Activated CD4-positive, CD25-positive, alpha-beta regulatory T cell (primary cell): ENCODE measurements at regions not wholly inside any gene's neighbourhood (a gene's known extent, or its start where the extent isn't known, plus 50 kb on each side); places are given as distances from the start of the nearest gene placed in this dataset.
"Not testable (repeated sequence)": the region's sequence is repeated elsewhere in the genome, so short reads cannot be mapped to it uniquely, and the experiment has no call there.

Experiments
- DNase-seq, 4 experiments: peaks; one replicate each; lab custom pipeline; 2025; lab: John Stamatoyannopoulos, UW

DNA sequence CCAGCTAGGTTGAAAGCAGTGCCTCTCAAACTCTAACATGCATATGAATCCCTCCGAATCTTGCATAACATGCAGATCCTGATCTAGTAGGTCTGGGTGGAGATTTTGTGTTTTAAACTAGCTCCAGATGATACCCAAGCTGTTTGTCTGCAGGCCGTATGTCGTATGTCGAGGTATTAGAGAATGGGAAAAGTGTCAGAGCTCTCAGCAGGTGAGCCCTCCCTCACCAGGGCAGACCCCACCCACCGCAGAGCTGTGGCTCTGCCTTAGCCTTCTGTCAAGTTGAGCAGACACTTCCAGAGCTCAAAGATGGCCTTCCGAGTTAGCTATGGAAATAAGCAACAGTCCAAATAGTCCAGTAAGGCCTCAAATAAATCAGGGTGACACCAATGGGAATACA, 83.2 kb upstream of the MAP3K1 start:
- DNase-seq: no peak

DNA sequence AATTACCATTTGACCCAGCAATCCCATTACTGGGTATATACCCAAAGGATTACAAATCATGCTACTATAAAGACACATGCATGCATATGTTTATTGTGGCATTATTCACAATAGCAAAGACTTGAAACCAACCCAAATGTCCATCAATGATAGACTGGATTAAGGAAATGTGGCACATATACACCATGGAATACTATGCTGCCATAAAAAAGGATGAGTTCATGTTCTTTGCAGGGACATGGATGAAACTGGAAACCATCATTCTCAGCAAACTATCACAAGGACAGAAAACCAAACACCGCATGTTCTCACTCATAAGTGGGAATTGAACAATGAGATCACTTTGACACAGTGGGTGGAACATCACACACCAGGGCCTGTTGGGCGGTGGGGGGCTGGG, 83.9 kb upstream of the MAP3K1 start:
- not testable (repeated sequence) for DNase-seq

DNA sequence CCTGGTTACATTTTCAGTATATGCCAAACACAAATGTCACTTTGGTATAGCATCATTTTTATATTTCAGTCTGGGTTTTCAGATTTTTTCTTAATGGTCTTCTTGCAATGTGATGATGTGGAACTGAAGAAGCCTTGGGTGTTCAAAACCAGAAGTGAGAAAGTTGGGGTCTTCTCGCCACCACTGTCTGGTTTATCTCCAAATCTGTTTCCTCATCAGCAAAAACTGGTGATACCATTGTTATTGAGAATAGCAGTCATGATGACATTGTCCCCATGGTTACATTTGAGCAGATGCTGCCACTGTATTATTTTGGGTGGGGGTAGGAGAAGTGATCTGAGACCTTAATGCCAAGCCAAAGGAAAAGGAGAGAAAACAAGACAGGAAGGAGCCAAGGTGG, 85.9 kb upstream of the MAP3K1 start:
- DNase-seq: no peak

DNA sequence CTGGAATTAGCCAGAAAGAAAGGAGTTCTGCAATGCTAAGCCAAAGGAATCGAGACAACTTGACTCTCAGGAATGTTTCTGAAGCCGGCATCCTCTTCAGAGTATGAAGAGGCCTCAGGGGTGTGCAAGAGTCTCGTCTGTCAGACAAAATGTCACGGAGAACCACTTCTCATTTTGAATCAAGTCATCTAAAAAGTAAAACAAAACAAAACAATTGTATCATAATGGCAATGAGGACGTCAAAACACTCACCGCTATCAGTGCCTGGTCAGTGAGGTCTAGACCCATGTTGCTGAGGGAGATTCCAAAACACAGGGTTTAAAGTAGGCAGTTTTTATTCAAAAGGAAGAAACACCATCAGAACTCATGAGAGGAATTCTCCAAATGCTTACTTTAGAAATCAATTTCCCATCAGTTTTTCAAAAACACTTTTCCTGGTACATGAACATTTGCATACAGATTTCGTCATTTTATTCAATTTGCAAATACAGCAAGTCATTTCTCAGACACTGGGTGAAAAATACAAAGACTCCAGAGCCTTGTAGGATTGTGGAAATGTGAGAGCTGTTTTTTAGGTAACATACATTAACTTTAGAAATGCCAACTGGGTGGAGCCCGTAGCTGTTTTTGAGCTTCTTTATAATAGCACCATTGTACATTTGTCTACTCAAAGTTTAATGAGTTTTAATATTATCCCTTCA, 89.5 kb upstream of the MAP3K1 start:
- no peak for DNase-seq

DNA sequence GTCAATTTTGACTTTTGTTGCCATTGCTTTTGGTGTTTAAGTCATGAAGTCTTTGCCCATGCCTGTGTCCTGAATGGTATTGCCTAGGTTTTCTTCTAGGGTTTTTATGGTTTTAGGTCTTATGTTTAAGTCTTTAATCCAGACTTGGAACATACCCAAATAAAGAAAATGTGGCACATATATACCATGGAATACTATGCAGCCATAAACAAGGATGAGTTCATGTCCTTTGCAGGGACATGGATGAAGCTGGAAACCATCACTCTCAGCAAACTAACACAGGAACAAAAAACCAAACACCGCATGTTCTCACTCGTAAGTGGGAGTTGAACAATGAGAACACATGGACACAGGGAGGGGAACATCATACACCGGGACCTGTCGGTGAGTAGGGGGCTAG, 90.5 kb upstream of the MAP3K1 start:
- not testable (repeated sequence) for DNase-seq

DNA sequence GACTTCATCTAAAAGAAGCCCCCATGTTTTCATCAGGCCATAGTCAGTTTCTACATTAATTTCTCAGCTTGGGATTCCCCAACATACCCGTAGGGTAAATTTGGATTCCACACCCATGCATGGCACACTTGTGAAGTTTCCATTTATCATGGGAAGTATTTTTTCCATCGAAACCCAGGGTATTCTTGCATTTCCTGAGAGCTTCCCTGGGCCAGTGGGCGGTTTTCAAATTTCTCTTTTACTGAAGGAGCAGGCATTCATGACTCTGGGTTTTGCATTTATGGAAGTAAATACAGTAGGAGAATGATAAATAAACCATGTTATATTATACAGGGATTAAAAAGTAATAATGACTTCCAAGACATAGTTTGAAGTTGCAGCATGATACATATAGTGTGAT, 93.0 kb upstream of the MAP3K1 start:
- DNase-seq: no peak

DNA sequence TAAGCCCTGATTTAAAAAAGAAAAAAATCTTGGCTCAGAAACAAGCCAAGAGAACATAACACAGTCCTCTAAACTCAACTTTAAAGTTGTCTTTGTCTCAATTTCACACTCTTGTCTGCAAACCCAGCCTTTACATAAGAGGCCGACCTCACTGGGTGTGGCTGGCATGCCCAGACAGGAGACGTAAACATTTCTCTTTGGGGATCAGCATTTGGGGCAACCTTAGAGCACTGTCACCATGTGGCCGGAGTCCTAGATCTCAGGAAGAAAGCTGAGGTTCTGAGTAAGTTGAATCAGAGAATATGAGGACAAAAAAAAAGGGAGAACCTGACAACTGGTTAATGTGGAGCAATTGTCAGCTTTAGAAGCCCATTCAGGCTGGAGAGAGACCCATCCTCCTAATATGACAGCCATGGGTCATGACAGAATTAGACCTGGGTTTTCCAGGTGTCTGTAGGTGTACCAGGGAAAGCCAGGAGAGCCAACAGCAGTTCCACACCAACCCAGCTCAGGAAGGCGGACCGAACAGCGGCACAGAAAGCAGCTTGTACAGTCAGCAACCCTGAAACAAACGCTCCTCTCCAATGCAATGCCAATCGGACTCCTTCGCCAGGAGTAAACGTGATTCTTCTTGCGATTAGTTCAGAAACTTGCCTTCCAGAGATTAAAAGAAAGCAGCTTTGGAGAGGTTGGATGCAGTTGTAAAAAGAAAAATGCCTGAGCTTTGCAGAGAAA, 97.9 kb upstream of the MAP3K1 start:
- DNase-seq: no peak

DNA sequence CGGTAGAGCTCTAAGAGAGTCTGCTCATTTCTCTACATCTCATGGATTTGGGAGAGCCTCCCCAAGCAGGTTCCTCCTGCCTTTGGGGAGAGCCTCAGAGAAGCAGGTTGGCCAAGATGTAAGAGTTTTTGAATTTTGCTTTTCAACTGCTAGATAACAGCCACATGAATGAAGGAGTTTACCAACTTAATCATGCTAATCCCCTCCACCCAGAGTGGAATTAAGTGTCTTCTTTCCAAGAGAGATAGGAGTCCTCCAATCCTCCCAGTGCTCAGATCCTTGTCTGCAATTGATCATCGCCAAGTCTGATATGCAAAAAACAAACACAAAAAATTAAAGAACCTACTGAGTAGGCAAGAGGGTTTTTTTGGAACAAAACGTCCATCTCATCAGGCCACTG, 99.4 kb upstream of the MAP3K1 start:
- no peak for DNase-seq

DNA sequence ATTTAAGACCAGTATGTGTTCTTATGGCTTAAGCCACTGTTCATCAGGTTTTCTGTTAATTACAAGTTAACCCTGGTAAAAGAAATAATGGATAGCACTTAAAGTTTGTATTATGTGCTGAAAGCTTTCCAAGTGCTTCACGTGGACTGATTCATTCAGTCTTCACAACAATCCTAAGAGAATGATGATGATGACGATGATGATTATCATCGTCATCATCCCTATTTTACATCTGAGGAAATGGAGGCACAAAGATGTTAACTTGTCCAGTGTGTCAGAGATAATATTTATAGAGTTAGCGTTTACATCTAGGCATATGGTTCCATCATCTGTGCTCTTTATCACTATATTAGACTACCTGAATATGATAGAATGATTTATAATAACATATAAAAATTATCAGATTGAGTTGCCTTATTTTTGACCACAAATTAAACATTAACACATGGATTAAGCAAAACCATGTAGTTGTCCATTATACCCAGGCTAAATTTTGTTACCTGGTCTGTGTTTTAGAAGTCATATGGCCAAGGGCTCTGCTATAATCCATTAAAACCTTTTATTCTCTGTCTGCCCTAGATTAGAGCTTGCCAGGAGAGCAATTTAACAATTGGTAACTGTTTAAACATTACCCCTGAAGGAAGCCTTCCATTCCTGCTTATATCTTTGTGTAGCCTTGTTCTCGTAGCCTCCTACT, 102.3 kb upstream of the MAP3K1 start:
- DNase-seq: no peak

DNA sequence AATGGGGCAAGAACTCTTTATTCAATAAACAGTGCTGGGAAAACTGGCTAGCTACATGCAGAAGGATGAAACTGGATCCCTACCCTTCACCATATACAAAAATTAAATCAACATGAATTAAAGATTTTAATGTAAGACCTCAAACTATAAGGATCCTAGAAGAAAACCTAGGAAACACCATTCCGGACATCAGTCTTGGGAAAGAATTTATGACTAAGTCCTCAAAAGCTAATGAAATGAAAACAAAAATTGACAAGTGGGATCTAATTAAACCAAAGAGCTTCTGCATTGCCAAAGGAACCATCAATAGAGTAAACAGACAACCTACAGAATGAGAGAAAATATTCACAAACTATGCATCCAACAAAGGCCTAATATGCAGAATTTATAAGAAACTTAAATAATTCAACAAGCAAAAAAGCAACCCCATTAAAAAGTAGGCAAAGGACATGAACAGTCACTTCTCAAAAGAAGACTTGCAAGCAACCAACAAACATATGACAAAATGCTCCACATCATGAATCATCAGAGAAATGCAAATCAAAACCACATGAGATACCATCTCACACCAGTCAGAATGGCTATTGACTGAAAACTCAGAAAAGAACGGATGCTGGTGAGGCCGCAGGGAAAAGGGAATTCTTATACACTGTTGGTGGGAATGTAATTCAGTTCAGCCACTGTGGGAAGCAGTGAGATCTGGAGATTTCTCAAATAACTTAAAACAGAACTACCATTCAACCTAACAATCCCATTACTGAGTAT, 104.3 kb upstream of the MAP3K1 start:
- DNase-seq: no peak

DNA sequence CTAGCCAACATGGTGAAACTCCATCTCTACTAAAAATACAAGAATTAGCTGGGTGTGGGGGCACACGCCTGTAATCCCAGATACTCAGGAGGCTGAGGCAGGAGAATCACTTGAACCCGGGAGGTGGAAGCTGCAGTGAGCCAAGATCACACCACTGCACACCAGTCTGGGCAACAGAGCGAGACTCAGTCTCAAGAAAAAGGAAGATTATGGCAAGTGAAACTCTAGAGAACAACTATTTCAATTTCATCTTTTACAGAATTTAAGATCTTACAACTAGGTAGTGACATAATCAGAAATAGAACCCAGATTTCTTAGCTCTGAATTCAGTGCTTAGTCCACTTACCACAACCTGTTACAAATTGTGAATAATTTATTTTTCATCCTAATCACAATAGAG, 108.8 kb upstream of the MAP3K1 start:
- DNase-seq: no peak

DNA sequence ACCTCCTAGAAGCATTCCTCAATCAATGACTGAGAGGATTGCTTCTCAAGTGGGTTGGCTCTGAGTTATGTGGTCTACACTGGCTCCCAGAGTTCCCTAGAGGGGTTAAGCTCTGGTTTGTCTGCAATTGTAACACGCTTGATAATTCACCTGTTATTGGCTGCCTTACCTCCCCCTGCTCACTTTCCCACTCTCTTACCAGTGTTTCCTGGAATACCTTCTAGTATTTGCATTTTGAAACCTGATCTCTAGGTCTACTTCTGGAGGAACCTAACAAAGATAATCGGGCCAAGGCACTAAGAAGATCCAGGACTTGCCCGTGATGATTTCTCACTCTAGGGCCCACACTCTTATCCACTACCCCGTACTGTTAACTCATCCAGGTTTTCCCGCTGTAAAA, 110.1 kb upstream of the MAP3K1 start:
- DNase-seq: no peak

DNA sequence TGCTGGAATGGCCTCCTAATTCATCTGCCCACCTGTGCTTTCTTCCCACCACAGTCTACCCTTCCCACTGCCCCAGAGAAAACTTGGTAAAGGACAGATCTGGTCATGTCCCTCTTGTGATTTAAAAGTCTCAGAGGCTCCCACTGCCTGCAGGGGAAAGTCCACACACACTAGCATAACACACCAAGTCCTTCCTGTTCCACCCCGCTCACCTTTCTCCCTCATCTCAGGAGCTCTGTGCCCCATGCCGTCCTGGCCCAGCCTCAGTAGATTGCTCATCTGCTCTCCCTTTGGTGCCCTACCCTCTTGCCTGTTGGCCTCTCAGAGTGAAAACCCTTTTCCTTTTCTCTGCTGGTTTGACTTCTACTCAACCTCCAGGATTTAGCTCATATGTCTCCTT, 111.4 kb upstream of the MAP3K1 start:
- no peak for DNase-seq

DNA sequence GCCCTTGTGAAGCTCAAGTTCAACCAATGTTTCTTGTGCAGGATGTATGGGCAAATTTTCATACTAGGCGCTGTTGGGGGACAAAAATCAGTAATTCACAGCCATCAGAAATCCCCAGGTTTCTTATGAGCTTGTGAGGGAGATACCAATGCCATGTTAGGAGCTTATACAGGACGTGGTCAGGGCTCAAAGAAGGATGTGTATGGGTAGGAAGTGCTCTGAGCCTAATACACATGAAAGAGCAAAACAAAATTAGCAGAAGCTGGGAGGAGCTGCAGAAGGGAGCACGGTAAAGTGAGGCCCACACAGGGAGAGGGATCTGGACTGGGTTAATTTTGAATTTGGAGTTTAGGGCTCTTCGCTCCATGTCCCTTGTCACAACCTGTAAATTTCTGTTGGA, 114.6 kb upstream of the MAP3K1 start:
- DNase-seq: no peak

DNA sequence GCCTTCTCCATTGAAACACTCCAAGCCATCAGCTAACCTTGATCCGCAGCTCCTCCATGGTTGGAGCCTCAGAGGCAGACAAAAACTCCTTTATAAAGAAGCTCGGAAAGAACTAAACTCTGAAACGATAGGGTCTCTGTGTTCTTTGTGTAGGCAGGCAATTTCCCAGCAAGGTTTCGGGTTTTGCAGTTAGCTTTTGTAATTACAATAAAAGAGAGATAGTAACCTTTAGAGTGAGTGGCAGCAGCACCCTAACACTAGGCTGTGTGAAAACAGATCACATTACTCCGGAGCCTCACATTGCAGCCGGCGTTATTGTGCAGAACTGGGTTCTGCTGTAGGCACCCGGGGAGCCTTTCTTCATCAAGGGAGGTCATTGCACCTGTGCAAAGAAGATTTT, 115.8 kb upstream of the MAP3K1 start:
- no peak for DNase-seq

DNA sequence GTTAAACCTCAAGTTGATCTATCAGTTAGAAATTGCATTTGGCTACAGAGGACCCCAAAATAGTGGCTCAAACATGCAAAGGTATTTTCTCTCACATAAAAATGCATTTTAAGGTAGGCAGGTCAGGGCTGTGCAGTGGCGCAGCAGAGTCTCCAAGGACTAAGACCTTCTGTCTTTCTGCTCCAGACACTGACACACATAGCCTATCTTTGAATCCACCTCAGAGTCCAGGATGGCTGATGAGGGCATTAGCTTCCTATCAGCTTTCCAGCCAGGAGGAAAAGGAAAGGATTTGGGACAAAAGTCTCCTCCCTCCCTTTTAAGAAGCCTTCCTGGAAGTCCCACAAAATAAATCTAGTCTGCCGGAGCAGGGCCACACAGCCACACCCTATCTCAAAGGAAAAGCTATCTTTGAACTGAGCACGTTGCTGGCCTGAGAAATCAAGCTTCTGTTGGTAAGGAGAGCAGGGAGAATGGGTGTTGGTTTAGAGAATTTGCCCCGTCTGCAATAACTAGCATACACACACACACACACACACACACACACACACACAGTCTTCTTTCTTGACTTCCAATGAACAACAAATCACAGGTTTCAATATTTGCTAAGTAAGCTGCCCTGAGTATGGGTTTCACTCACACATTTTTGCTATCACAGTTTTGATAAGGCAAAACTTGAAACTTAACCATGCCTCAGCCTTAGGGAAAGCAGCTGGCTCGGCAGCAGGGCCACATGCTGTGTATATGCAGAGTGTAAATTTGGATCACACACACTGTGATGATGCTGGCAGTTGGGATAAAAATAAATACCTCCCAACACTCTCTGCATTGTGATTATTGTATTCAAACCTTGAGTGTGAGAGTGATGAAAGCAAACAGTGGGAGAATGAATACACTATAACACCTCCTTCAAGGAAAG, 116.6 kb upstream of the MAP3K1 start:
- no peak for DNase-seq

DNA sequence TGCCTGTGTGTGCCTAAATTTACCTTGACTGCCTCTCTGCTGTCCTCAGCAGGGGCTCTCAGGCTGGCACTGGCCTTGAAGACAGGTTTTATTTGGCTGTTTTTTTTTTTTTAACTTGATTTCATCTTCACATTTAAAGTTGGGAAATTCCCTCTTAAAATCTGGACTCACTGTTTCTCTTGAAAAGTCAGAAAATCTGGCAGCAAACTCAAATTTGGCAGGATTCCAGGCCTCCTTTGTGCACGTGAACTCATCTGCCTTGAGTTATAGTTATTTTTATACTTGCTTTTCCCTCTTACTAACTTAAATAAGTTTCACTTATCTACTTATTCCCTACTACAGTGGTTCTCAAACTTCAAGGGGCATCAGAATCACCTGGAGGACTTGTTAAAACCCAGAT, 118.4 kb upstream of the MAP3K1 start:
- DNase-seq: no peak

DNA sequence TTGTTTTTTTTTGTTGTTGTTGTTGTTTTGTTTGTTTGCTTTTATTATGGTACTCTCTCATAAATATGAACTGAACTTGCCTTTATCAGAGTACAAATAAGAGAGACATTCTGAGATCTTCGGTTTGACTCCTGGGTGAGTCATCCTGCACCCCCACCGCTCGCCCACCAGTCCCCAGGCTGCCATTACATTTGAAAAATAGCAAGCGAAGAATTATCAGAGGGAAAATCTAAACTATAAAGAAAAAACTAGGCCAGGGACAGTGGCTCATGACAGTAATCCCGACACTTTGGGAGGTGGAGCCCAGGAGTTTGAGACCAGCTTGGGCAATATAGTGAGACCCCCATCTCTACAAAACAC, 122.1 kb upstream of the MAP3K1 start:
- DNase-seq: peak in 1 of 4 experiments; percentile 4

DNA sequence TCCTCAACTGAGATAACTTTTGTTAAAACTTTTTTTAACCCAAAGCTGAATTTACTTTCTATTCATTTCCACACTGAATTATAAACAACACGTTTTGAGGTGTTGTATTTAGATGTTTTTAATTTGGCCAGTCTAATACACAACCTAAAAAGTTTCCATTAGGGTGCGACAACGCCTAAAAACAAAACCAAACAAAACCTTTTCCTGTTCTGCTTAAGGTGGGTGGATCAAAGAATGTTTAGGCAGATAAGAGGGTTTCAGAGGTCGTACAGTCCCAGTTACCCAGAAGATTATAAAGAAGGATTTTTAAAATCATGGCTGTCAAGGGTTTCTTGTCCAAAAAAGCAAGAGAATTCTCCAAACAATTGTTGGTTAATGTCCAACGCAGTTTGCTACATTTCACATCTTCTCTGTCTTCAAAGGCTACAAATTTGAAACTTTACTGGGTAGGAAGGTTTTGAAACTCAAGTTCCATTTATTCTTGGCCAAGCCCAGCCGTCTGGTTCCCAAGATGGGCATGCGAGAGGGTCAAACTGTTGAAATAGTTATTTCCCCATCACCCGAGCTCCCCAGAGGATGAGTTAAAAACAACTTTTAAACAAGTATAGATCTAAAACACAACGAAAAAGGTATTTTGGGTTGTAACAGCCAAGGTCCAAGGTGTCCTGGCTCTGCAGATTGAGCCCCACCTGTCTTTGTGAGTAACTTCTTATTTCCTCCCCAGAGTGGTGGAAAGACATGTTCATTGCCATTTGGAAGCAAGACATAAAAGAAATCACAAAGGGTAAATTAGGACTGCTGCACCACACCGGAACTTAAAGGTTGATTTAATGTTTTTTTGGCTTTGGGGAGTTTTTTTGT, 122.8 kb upstream of the MAP3K1 start:
- no peak for DNase-seq

DNA sequence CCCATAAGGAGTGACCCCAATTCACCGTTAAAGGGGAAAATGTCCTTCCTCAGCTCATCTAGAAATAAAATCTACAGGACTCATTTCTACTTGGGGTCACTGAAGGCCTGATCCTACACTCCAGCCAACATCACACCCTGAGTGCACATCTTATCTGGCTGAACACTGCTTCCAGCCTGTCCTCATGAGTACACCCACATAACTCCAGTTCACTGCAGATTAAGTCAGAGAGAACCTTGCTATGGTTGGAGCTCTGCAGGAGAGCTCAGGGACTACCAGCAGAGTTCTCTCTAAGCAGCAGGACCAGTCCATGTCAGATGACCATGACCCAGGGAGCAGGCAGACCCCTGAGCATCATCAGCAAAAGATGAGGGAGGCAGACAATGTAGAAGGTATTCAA, 126.9 kb upstream of the MAP3K1 start:
- no peak for DNase-seq
